ENCODE measurements at regions not wholly inside any gene's neighbourhood (a gene's known extent, or its start where the extent isn't known, plus 50 kb on each side); places are given as distances from the start of the nearest gene placed in this dataset.

DNA sequence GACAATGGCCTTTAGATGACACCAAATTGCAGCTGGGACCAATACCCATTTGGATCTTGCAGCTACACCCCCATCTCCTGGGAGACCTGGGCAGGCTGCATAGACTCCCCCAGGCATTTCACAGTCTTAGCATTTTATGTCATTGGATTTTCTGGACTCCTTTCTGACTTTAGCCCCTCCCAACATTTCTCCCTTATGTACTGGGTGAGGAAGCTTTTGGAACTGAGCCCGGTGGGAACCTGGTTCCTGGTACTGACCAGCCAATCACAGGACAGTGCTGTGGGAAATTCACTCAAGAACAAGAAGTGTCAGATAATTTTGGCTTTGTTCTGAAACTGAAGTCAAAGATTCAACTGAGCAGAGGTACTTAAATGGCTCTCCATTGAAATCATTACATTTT lies 177.7 kb downstream of the ACTR3B start:
- TF ChIP-seq EZH2 (IDR thresholded peaks at IDR 0.05; ENCODE audit: insufficient read depth, poor library complexity, severe bottlenecking) (no peak), EZH2phosphoT487 (IDR thresholded peaks at IDR 0.05; ENCODE audit: insufficient read depth, low read depth) (no peak)
